Activated CD8-positive, alpha-beta T cell treated with anti-CD3 and anti-CD28 coated beads for 36 hours (primary cell): ENCODE measurements at regions not wholly inside any gene's neighbourhood (a gene's known extent, or its start where the extent isn't known, plus 50 kb on each side); places are given as distances from the start of the nearest gene placed in this dataset.

Experiments
- ATAC-seq: fragments of 200-7000 bp; cut with Tn5 transposase; one replicate; pipeline ENCODE4 v1.10.0; 2021; ENCODE audit warnings: mild to moderate bottlenecking, moderate library complexity
- CTCF ChIA-PET: fragments of 350-600 bp; sonication (Branson Sonifier 250); formaldehyde crosslinking; loops from one replicate; lab custom pipeline; 2021; ENCODE audit warnings: antibody characterized with exemption; lab: Charles Lee
- POLR2A ChIA-PET: fragments of 350-600 bp; sonication (Branson Sonifier 250); formaldehyde crosslinking; loops from one replicate; lab custom pipeline; 2021; ENCODE audit warnings: antibody characterized with exemption; lab: Charles Lee
- DNase-seq: peaks from one replicate; pipeline ENCODE4 v3.0.0-alpha.2; 2020
- H3K27ac Mint-ChIP-seq: one replicate; pipeline ENCODE4 v1.8.0; 2021; ENCODE audit warnings: mild to moderate bottlenecking, mixed read lengths
- H3K27me3 Mint-ChIP-seq: one replicate; pipeline ENCODE4 v1.8.0; 2021; ENCODE audit warnings: mixed read lengths
- H3K36me3 Mint-ChIP-seq: one replicate; pipeline ENCODE4 v1.8.0; 2021; ENCODE audit warnings: low read depth, mixed read lengths
- H3K4me1 Mint-ChIP-seq: one replicate; pipeline ENCODE4 v1.8.0; 2021; ENCODE audit warnings: low read depth, mixed read lengths
- H3K4me3 Mint-ChIP-seq: one replicate; pipeline ENCODE4 v1.8.0; 2021; ENCODE audit warnings: mild to moderate bottlenecking, moderate library complexity, mixed read lengths
- H3K9me3 Mint-ChIP-seq: one replicate; pipeline ENCODE4 v1.8.0; 2021; ENCODE audit warnings: mixed read lengths
- intact Hi-C: fragments of 100-400 bp; cut with micrococcal nuclease; formaldehyde crosslinking; loops from one replicate; pipeline ENCODE4 v1.10.0; 2022
- TF ChIP-seq, protein P1 (sequence below): fragments of 200-600 bp; IDR thresholded peaks from one replicate; pipeline ENCODE4 v1.8.0; 2022; ENCODE audit warnings: antibody characterized with exemption, mild to moderate bottlenecking

DNA sequence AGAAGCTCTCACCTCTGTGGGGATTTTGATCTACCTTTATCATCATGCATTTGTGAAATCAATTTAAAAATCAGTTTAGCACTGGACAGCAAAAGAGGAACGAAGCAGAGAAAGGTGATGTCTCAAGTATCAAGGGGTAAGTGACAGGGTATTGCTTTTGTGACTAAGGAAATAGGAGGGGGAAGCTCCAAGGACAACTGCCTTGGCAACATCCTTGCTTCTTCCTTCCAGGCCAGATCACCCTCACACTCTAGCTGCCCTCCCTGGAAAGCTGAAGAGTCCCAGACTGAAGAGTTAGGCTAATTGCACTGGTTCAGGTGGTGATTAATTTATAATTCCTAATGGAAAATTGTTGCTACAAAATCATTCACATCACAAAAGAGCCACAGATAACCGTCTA lies 859.1 kb upstream of the ACVR2A start:
- Mint-ChIP-seq H3K4me3 (no peak overlapping the region), H3K27ac (no peak overlapping the region), H3K9me3 (peaks cover 3% of the 10 kb centered on the region), H3K4me1 (no peaks in the 10 kb centered on the region), H3K36me3 (no peaks in the 10 kb centered on the region), H3K27me3 (peaks cover 1% of the 10 kb centered on the region)
- CTCF ChIA-PET = no interaction called here
- POLR2A ChIA-PET = no interaction called here
- ATAC-seq (no peak), DNase-seq (no peak)
- TF ChIP-seq, protein P1, sequence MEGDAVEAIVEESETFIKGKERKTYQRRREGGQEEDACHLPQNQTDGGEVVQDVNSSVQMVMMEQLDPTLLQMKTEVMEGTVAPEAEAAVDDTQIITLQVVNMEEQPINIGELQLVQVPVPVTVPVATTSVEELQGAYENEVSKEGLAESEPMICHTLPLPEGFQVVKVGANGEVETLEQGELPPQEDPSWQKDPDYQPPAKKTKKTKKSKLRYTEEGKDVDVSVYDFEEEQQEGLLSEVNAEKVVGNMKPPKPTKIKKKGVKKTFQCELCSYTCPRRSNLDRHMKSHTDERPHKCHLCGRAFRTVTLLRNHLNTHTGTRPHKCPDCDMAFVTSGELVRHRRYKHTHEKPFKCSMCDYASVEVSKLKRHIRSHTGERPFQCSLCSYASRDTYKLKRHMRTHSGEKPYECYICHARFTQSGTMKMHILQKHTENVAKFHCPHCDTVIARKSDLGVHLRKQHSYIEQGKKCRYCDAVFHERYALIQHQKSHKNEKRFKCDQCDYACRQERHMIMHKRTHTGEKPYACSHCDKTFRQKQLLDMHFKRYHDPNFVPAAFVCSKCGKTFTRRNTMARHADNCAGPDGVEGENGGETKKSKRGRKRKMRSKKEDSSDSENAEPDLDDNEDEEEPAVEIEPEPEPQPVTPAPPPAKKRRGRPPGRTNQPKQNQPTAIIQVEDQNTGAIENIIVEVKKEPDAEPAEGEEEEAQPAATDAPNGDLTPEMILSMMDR = no peak
- intact Hi-C loops = no loop called here

DNA sequence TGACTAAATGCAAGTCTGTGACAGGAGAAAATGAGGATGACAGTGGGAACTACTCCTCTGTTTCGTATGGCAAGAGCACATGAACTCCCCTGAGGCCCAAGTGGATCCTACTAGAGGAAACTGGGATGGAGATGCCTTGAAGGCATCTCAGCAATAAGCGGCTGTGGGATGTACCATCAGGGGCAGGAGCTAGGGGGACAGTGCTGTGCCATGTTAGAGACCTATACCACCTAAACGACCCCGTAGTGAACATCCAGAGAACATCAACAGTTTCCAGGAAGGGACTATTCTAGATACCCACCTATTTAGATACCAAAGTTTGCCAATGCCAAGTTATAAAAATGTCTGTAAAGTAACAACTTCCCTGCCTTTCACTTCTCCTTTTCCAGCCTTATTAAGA lies 860.8 kb upstream of the ACVR2A start:
- no peaks in the 10 kb centered on the region for H3K4me1 Mint-ChIP-seq
- CTCF ChIA-PET = no interaction called here
- intact Hi-C loops = no loop called here
- H3K27ac Mint-ChIP-seq = no peak overlapping the region
- TF ChIP-seq, protein P1 = no peak
- peaks cover 1% of the 10 kb centered on the region for H3K27me3 Mint-ChIP-seq
- H3K9me3 Mint-ChIP-seq = peaks cover 3% of the 10 kb centered on the region
- POLR2A ChIA-PET = no interaction called here
- ATAC-seq = no peak
- DNase-seq = no peak
- no peak overlapping the region for H3K4me3 Mint-ChIP-seq
- no peaks in the 10 kb centered on the region for H3K36me3 Mint-ChIP-seq

DNA sequence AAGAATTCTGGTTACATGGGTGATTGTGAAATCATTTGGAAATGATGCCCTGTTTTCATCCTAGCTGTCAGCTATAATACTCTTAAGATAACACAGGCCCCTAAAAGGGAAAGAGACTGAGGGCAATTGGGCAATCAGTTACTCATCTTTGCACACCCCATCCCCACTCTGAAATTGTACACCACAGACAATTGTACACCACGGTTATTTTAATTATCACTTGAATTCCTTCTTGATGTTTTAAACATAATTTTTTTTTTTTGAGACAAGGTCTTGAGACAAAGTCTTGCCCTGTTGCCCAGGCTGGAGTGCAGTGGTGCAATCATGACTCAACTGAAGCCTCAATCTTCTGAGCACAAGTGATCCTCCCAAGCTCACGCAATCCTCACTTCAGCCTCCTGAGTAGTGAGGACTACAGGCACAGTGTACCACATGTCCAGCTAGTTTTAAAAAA lies 862.4 kb upstream of the ACVR2A start:
- ChIA-PET CTCF (no interaction called here), POLR2A (no interaction called here)
- Mint-ChIP-seq H3K9me3 (peaks cover 3% of the 10 kb centered on the region), H3K27me3 (peaks cover 1% of the 10 kb centered on the region), H3K4me1 (no peaks in the 10 kb centered on the region), H3K36me3 (no peaks in the 10 kb centered on the region), H3K27ac (no peak overlapping the region), H3K4me3 (no peak overlapping the region)
- TF ChIP-seq, protein P1 = no peak
- ATAC-seq (no peak), DNase-seq (no peak)
- intact Hi-C loops = no loop called here

DNA sequence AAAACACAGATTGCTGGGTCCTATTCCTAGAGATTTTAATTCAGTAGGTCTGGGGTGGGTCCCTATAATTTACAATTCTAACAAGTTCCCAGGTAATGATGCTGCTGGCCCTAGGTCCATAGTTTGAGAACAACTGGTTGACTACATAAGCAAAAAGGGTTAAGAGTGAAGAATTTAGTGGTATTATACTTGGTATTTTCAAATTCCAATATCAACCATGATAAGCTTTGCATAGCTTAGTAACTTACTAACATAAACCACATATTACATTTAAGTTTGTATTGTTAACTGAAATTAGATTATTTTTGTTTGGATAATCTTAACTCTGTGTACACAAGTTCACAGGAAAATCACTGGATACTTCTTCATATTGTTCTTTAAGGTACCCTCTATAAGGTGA lies 862.9 kb upstream of the ACVR2A start:
- CTCF ChIA-PET = no interaction called here
- peaks cover 3% of the 10 kb centered on the region for H3K9me3 Mint-ChIP-seq

DNA sequence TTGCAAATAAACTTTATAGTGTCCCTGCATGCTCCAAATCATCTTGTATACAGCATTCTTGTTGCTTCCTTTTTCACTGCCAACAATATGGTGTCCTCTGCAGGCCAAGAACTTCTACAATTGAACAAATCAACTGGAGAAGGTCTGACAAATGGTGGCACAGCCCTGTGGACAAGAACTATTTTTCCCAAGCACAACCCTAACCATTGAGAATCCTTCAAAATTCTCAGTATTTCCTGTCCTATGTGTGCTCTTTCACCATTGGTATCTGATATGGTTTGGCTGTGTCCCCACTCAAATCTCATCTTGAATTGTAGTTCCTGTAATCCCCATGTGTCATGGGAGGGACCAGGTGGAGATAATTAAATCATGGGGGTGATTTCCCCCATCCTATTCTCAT lies 865.1 kb upstream of the ACVR2A start:
- no peak overlapping the region for H3K4me3 Mint-ChIP-seq
- H3K4me1 Mint-ChIP-seq = no peaks in the 10 kb centered on the region
- TF ChIP-seq, protein P1 = no peak
- intact Hi-C loops = no loop called here
- ChIA-PET CTCF (no interaction called here), POLR2A (no interaction called here)
- H3K27me3 Mint-ChIP-seq = no peaks in the 10 kb centered on the region
- H3K27ac Mint-ChIP-seq = no peak overlapping the region
- ATAC-seq = no peak
- DNase-seq = no peak
- H3K36me3 Mint-ChIP-seq = no peaks in the 10 kb centered on the region
- peaks cover 3% of the 10 kb centered on the region for H3K9me3 Mint-ChIP-seq

More for the DNA sequence above, 862.9 kb upstream of the ACVR2A start:
- Mint-ChIP-seq H3K36me3 (no peaks in the 10 kb centered on the region), H3K27ac (no peak overlapping the region), H3K4me1 (no peaks in the 10 kb centered on the region), H3K4me3 (no peak overlapping the region), H3K27me3 (peaks cover 1% of the 10 kb centered on the region)
- ATAC-seq (no peak), DNase-seq (no peak)
- intact Hi-C loops = no loop called here
- TF ChIP-seq, protein P1 = no peak
- POLR2A ChIA-PET = no interaction called here
